ENCODE measurements at regions not wholly inside any gene's neighbourhood (a gene's known extent, or its start where the extent isn't known, plus 50 kb on each side); places are given as distances from the start of the nearest gene placed in this dataset.

DNA sequence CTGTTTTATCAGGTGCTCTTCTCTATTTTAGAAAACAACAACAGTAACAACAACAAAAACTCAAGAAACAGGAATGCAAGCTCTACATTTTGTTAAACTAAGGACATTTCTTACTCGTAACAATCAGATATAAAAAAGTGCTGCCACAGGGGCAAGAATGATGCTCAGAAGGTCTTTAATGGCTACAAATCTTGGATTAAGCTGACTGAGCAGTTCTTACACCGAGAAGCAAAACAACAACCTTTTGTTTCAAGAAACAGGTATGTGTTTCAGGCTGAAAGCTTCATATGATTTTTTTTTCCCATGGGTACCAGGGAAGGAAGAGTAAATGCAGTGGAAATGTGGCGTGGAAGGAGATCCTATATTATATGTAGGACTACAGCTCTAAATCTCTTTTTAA lies 786.8 kb upstream of the FBXO33 start:
- TF ChIP-seq, protein P1, sequence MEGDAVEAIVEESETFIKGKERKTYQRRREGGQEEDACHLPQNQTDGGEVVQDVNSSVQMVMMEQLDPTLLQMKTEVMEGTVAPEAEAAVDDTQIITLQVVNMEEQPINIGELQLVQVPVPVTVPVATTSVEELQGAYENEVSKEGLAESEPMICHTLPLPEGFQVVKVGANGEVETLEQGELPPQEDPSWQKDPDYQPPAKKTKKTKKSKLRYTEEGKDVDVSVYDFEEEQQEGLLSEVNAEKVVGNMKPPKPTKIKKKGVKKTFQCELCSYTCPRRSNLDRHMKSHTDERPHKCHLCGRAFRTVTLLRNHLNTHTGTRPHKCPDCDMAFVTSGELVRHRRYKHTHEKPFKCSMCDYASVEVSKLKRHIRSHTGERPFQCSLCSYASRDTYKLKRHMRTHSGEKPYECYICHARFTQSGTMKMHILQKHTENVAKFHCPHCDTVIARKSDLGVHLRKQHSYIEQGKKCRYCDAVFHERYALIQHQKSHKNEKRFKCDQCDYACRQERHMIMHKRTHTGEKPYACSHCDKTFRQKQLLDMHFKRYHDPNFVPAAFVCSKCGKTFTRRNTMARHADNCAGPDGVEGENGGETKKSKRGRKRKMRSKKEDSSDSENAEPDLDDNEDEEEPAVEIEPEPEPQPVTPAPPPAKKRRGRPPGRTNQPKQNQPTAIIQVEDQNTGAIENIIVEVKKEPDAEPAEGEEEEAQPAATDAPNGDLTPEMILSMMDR (IDR thresholded peaks at IDR 0.05): no peak
- no peak for TF ChIP-seq POLR2A (IDR thresholded peaks at IDR 0.05)
